Erythroblast (primary cell): ENCODE measurements at regions not wholly inside any gene's neighbourhood (a gene's known extent, or its start where the extent isn't known, plus 50 kb on each side); places are given as distances from the start of the nearest gene placed in this dataset.

ENCODE experiments used
- GATA1 ChIP-seq: IDR thresholded peaks from 2 replicates; pipeline ENCODE4 v1.6.1; 2011; ENCODE audit warnings: low read depth, mild to moderate bottlenecking, control low read depth, low read length, moderate library complexity
- POLR2A ChIP-seq: IDR thresholded peaks from 2 replicates; pipeline ENCODE4 v1.6.1; 2011; ENCODE audit warnings: mild to moderate bottlenecking, low read length

DNA sequence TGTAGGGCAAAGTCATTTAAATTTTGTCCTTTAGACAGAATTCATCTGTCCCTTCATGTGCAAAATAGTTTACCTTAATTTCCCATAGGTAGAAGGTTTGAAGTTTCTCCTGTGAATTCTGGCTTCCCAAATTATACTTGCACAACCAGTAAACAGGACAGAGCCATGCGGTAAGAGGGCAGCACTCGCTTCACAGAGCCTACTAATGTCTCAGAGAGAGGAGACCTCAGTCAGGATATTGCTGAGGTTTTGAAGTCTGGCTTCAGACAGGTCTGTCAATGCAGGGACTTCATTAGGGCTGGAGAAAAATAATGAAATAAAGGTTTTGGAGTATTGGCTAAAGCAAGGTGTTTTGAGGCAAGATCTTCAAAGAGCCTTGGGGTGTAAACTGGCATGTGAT lies 91.4 kb downstream of the ANXA1 start:
- TF ChIP-seq POLR2A: no peak
- TF ChIP-seq GATA1: no peak
